Upper lobe of left lung (tissue), 4 donors: ENCODE measurements at regions not wholly inside any gene's neighbourhood (a gene's known extent, or its start where the extent isn't known, plus 50 kb on each side); places are given as distances from the start of the nearest gene placed in this dataset.

Experiments used
- POLR2A ChIP-seq, 4 donors: fragments of 450-650 bp; IDR thresholded peaks; one replicate each; pipeline ENCODE4 v1.5.1; 2016 to 2017; ENCODE audit warnings: antibody characterized with exemption in 4 of 4, mild to moderate bottlenecking in 2 of 4
- POLR2AphosphoS5 ChIP-seq, 2 donors: sonication (generic); formaldehyde crosslinking; IDR thresholded peaks; one replicate each; pipeline ENCODE4 v1.5.1; 2017; ENCODE audit warnings: antibody characterized with exemption in 2 of 2
- TF ChIP-seq, protein P1 (sequence below), 6 experiments: fragments of 450-650 bp in 4 of 6; fragments of 200-600 bp in 2 of 6; sonication (generic) in 2 of 6; IDR thresholded peaks; one replicate each; pipeline ENCODE4 v1.5.1; 2016 to 2019; ENCODE audit warnings: antibody characterized with exemption in 6 of 6

DNA sequence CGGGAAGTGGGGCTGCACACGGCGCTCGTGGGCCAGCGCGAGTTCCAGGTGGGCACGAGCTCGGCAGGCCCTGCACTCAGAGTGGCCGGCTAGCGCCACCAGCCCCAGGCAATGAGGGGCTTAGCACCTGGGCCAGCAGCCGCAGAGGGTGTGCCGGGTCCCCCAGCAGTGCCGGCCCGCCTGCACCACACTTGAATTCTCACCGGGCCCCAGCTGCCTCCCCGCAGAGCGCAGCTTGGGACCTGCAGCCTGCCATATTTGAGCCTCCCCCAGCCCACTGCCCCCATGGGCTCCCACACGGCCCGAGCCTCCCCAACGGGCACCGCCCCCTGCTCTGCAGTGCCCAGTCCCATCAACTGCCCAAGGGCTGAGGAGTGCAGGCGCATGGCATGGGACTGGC is 87.5 kb downstream of the CHCHD4 start:
- TF ChIP-seq, protein P1, sequence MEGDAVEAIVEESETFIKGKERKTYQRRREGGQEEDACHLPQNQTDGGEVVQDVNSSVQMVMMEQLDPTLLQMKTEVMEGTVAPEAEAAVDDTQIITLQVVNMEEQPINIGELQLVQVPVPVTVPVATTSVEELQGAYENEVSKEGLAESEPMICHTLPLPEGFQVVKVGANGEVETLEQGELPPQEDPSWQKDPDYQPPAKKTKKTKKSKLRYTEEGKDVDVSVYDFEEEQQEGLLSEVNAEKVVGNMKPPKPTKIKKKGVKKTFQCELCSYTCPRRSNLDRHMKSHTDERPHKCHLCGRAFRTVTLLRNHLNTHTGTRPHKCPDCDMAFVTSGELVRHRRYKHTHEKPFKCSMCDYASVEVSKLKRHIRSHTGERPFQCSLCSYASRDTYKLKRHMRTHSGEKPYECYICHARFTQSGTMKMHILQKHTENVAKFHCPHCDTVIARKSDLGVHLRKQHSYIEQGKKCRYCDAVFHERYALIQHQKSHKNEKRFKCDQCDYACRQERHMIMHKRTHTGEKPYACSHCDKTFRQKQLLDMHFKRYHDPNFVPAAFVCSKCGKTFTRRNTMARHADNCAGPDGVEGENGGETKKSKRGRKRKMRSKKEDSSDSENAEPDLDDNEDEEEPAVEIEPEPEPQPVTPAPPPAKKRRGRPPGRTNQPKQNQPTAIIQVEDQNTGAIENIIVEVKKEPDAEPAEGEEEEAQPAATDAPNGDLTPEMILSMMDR (IDR thresholded peaks at IDR 0.05), result no peak
- TF ChIP-seq POLR2AphosphoS5 (IDR thresholded peaks at IDR 0.05), result no peak
- no peak for TF ChIP-seq POLR2A (IDR thresholded peaks at IDR 0.05)
